Liver (tissue), 8 donors: ENCODE measurements at regions not wholly inside any gene's neighbourhood (a gene's known extent, or its start where the extent isn't known, plus 50 kb on each side); places are given as distances from the start of the nearest gene placed in this dataset.

Experiments
- DNase-seq: peaks from one replicate; pipeline ENCODE4 v3.0.0-alpha.2; 2017; ENCODE audit warnings: low spot score
- H3K27ac ChIP-seq, 2 donors: one replicate each; pipeline ENCODE4 v1.7.0; 2013; ENCODE audit warnings: inconsistent platforms in 2 of 2, low read length in 2 of 2, control low read depth in 1 of 2, low read depth in 1 of 2, mild to moderate bottlenecking in 1 of 2
- H3K27me3 ChIP-seq, 4 donors: one replicate each; pipeline versions ENCODE4 v1.6.1 to v1.7.0; 2013; ENCODE audit warnings: low read length in 3 of 4, inconsistent platforms in 1 of 4, mild to moderate bottlenecking in 1 of 4, moderate library complexity in 1 of 4; ENCODE audit not compliant: control insufficient read depth in 4 of 4, insufficient read depth in 4 of 4
- H3K36me3 ChIP-seq, 4 donors: one replicate each; pipeline versions ENCODE4 v1.6.1 to v1.7.0; 2013; ENCODE audit warnings: low read length in 3 of 4, mild to moderate bottlenecking in 3 of 4, low read depth in 1 of 4, moderate library complexity in 1 of 4; ENCODE audit not compliant: control insufficient read depth in 4 of 4, insufficient read depth in 3 of 4
- H3K4me1 ChIP-seq, 4 donors: one replicate each; pipeline versions ENCODE4 v1.6.1 to v1.7.0; 2013; ENCODE audit warnings: low read length in 3 of 4, mild to moderate bottlenecking in 3 of 4, moderate library complexity in 1 of 4; ENCODE audit not compliant: control insufficient read depth in 4 of 4, insufficient read depth in 4 of 4
- H3K4me3 ChIP-seq, 3 donors: one replicate each; pipeline versions ENCODE4 v1.6.1 to v1.7.0; 2013; ENCODE audit warnings: low read length in 3 of 3, control low read depth in 1 of 3, low read depth in 1 of 3, mild to moderate bottlenecking in 1 of 3
- H3K9ac ChIP-seq, 2 donors: one replicate each; pipeline ENCODE4 v1.7.0; 2013; ENCODE audit warnings: low read length in 2 of 2, mild to moderate bottlenecking in 2 of 2, moderate library complexity in 2 of 2, control low read depth in 1 of 2, low read depth in 1 of 2
- H3K9me3 ChIP-seq, 4 donors: one replicate each; pipeline versions ENCODE4 v1.6.1 to v1.7.0; 2013; ENCODE audit warnings: low read length in 3 of 4; ENCODE audit not compliant: control insufficient read depth in 4 of 4
- ATF3 ChIP-seq: IDR thresholded peaks from 2 replicates; pipeline ENCODE4 v1.6.1; 2016; ENCODE audit warnings: antibody characterized with exemption
- CTCF ChIP-seq: fragments of 150-350 bp; IDR thresholded peaks from 2 replicates; pipeline ENCODE4 v1.5.1; 2017; ENCODE audit warnings: improper control_type of control experiment, low read depth, low read length; ENCODE audit not compliant: missing input control
- EGR1 ChIP-seq, 2 donors: IDR thresholded peaks; 2 replicates each; pipeline ENCODE4 v1.6.1; 2016 to 2018; ENCODE audit warnings: antibody characterized with exemption in 2 of 2, low read depth in 2 of 2
- FOXA1 ChIP-seq: IDR thresholded peaks from 2 replicates; pipeline ENCODE4 v1.6.1; 2016; ENCODE audit warnings: antibody characterized with exemption
- FOXA2 ChIP-seq: IDR thresholded peaks from 2 replicates; pipeline ENCODE4 v1.6.1; 2016; ENCODE audit warnings: antibody characterized with exemption
- GABPA ChIP-seq, 2 donors: IDR thresholded peaks in 1 of 2; conservative IDR thresholded peaks in 1 of 2; 2 replicates each; pipeline ENCODE4 v1.6.1; 2016; ENCODE audit warnings: antibody characterized with exemption in 2 of 2, mild to moderate bottlenecking in 1 of 2, moderate library complexity in 1 of 2
- HNF4A ChIP-seq, 2 donors: conservative IDR thresholded peaks; 2 replicates each; pipeline ENCODE4 v1.6.1; 2016; ENCODE audit warnings: antibody characterized with exemption in 2 of 2, mild to moderate bottlenecking in 2 of 2
- JUND ChIP-seq, 2 donors: IDR thresholded peaks; 2 replicates each; pipeline ENCODE4 v1.6.1; 2016; ENCODE audit warnings: antibody characterized with exemption in 2 of 2
- MAX ChIP-seq: IDR thresholded peaks from 2 replicates; pipeline ENCODE4 v1.6.1; 2016; ENCODE audit warnings: antibody characterized with exemption
- NR2F2 ChIP-seq: IDR thresholded peaks from 2 replicates; pipeline ENCODE4 v1.6.1; 2016; ENCODE audit warnings: antibody characterized with exemption
- RXRA ChIP-seq, 2 donors: IDR thresholded peaks; 2 replicates each; pipeline ENCODE4 v1.6.1; 2017 to 2018; ENCODE audit warnings: antibody characterized with exemption in 2 of 2, mild to moderate bottlenecking in 1 of 2
- SP1 ChIP-seq: IDR thresholded peaks from 2 replicates; pipeline ENCODE4 v1.6.1; 2018; ENCODE audit warnings: antibody characterized with exemption, mild to moderate bottlenecking
- TAF1 ChIP-seq: conservative IDR thresholded peaks from 2 replicates; pipeline ENCODE4 v1.6.1; 2016; ENCODE audit warnings: antibody characterized with exemption, mild to moderate bottlenecking
- YY1 ChIP-seq: IDR thresholded peaks from 2 replicates; pipeline ENCODE4 v1.6.1; 2016; ENCODE audit warnings: antibody characterized with exemption, mild to moderate bottlenecking
- ZBTB33 ChIP-seq: IDR thresholded peaks from 2 replicates; pipeline ENCODE4 v1.6.1; 2016; ENCODE audit warnings: antibody characterized with exemption
- WGBS: extraction: QIAGEN DNeasy Blood & Tissue Kit; methylation state at CpG from one replicate; pipeline ENCODE4 v1.1.7; 2013; 5-methylcytosine and 5-hydroxymethylcytosine counted together
- donor health status: healthy.
- donor health status: healthy.
- donor health status: healthy.
- donor health status: healthy.
- donor health status: healthy.

- no peaks in the 10 kb centered on the region for H3K36me3 ChIP-seq
- H3K27me3 ChIP-seq = no peaks in the 10 kb centered on the region
- no peak overlapping the region for H3K9ac ChIP-seq
- H3K4me1 ChIP-seq = no peaks in the 10 kb centered on the region
- 72% methylated on average over 2 of the region's 2 CpGs for WGBS
- no peaks in the 10 kb centered on the region for H3K9me3 ChIP-seq
- no peak overlapping the region for H3K27ac ChIP-seq
- TF ChIP-seq TAF1 (no peak), FOXA2 (no peak), HNF4A (conservative IDR thresholded peaks at IDR 0.05) (no peak), EGR1 (IDR thresholded peaks at IDR 0.05; ENCODE audit: low read depth in 2 of 2) (no peak), FOXA1 (no peak), RXRA (IDR thresholded peaks at IDR 0.05) (no peak), YY1 (no peak), CTCF (no peak), JUND (IDR thresholded peaks at IDR 0.05) (no peak), ATF3 (no peak), NR2F2 (no peak), ZBTB33 (no peak)
- no peak for DNase-seq
- no peak overlapping the region for H3K4me3 ChIP-seq
These were observed 575.3 kb downstream of the IPMK start for GRCh38 chr10:57692255-57692980.

- H3K4me3 ChIP-seq = no peak overlapping the region
- no peaks in the 10 kb centered on the region for H3K9me3 ChIP-seq
- no peaks in the 10 kb centered on the region for H3K36me3 ChIP-seq
- WGBS = 87% methylated on average over 5 of the region's 5 CpGs
- H3K4me1 ChIP-seq = no peaks in the 10 kb centered on the region
- H3K27me3 ChIP-seq = no peaks in the 10 kb centered on the region
- H3K27ac ChIP-seq = no peak overlapping the region
- no peak for DNase-seq
- TF ChIP-seq GABPA (IDR thresholded peaks at IDR 0.05 in 1 of 2, conservative IDR thresholded peaks at IDR 0.05 in 1 of 2) (no peak), CTCF (no peak), RXRA (IDR thresholded peaks at IDR 0.05) (no peak), JUND (IDR thresholded peaks at IDR 0.05) (no peak), SP1 (no peak), TAF1 (no peak), MAX (no peak), EGR1 (IDR thresholded peaks at IDR 0.05; ENCODE audit: low read depth in 2 of 2) (no peak)
- H3K9ac ChIP-seq = no peak overlapping the region
These were observed 577.9 kb downstream of the IPMK start for GRCh38 chr10:57689596-57690297.
